ENCODE measurements at regions not wholly inside any gene's neighbourhood (a gene's known extent, or its start where the extent isn't known, plus 50 kb on each side); places are given as distances from the start of the nearest gene placed in this dataset.
A peak's percentile ranks its signal among the peaks of the same experiment; 100 is the strongest.

- Histone ChIP-seq H3K9me3 (ENCODE audit: control insufficient read depth in 2 of 2, insufficient read depth in 1 of 2, low read depth in 1 of 2, low read length in 1 of 2) (peaks cover 0 to 6% of the 10 kb centered on the region in 2 donors), H3K4me3 (ENCODE audit: low read depth in 1 of 3, low read length in 3 of 3) (no peak overlapping the region), H3K27ac (ENCODE audit: low read depth in 1 of 3, low read length in 2 of 3) (no peak overlapping the region), H3K4me1 (ENCODE audit: control insufficient read depth in 3 of 3, insufficient read depth in 2 of 3, low read depth in 1 of 3, low read length in 2 of 3) (peaks cover 0 to 3% (median 0%) of the 10 kb centered on the region in 3 donors), H3K27me3 (ENCODE audit: control insufficient read depth in 3 of 3, insufficient read depth in 3 of 3, low read length in 3 of 3) (no peaks in the 10 kb centered on the region), H3K36me3 (ENCODE audit: control insufficient read depth in 3 of 3, insufficient read depth in 2 of 3, low read depth in 1 of 3, low read length in 3 of 3) (no peaks in the 10 kb centered on the region)
- DNase-seq = no peak
- WGBS, 3 donors = 74 to 84% (median 79%) methylated on average over 3 of the region's 3 CpGs
- FAIRE-seq = no peak
These were observed 256.6 kb upstream of the CTAGE1 start for GRCh38 chr18:22674272-22674671.

- DNase-seq (no peak), FAIRE-seq (no peak)
- Histone ChIP-seq H3K27me3 (ENCODE audit: control insufficient read depth in 3 of 3, insufficient read depth in 3 of 3, low read length in 3 of 3) (no peaks in the 10 kb centered on the region), H3K4me3 (ENCODE audit: low read depth in 1 of 3, low read length in 3 of 3) (no peak overlapping the region), H3K9me3 (ENCODE audit: control insufficient read depth in 2 of 2, insufficient read depth in 1 of 2, low read depth in 1 of 2, low read length in 1 of 2) (peaks cover 0 to 6% of the 10 kb centered on the region in 2 donors), H3K36me3 (ENCODE audit: control insufficient read depth in 3 of 3, insufficient read depth in 2 of 3, low read depth in 1 of 3, low read length in 3 of 3) (no peaks in the 10 kb centered on the region), H3K4me1 (ENCODE audit: control insufficient read depth in 3 of 3, insufficient read depth in 2 of 3, low read depth in 1 of 3, low read length in 2 of 3) (peaks cover 0 to 3% (median 0%) of the 10 kb centered on the region in 3 donors), H3K27ac (ENCODE audit: low read depth in 1 of 3, low read length in 2 of 3) (no peak overlapping the region)
These were observed 257.3 kb upstream of the CTAGE1 start for GRCh38 chr18:22675006-22675405.

DNA sequence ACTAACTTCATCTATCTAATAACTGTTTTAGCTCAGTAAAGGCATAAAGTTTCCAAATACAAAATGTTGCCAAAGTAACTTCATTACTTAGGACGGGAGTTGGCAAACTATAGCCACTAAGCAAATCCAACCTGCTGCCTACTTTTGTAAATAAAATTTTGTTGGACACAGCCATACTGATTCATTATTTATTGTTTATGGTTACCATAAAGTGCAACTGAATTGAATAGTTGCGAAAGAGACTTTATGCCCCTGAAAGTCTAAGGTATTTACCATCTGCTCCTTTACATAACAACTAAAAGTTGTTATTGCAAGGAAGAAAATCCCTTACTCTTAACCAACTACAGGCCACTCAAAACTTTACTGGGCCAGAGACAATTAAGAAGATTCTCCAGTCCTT is 256.7 kb upstream of the RBBP8 start:
- Histone ChIP-seq H3K27me3 (ENCODE audit: control insufficient read depth in 3 of 3, insufficient read depth in 3 of 3, low read length in 3 of 3) (no peaks in the 10 kb centered on the region), H3K9me3 (ENCODE audit: control insufficient read depth in 2 of 2, insufficient read depth in 1 of 2, low read depth in 1 of 2, low read length in 1 of 2) (peaks cover 0 to 6% of the 10 kb centered on the region in 2 donors), H3K27ac (ENCODE audit: low read depth in 1 of 3, low read length in 2 of 3) (no peak overlapping the region), H3K36me3 (ENCODE audit: control insufficient read depth in 3 of 3, insufficient read depth in 2 of 3, low read depth in 1 of 3, low read length in 3 of 3) (no peaks in the 10 kb centered on the region), H3K4me3 (ENCODE audit: low read depth in 1 of 3, low read length in 3 of 3) (no peak overlapping the region), H3K4me1 (ENCODE audit: control insufficient read depth in 3 of 3, insufficient read depth in 2 of 3, low read depth in 1 of 3, low read length in 2 of 3) (peaks cover 0 to 10% (median 3%) of the 10 kb centered on the region in 3 donors)
- DNase-seq (peak in 1 of 2 donors; percentile 33), FAIRE-seq (no peak)
- WGBS, 3 donors = 42 to 58% (median 55%) methylated on average over 2 of the region's 2 CpGs

- Histone ChIP-seq H3K4me1 (ENCODE audit: control insufficient read depth in 3 of 3, insufficient read depth in 2 of 3, low read depth in 1 of 3, low read length in 2 of 3) (peaks cover 3 to 27% (median 3%) of the 10 kb centered on the region in 3 donors), H3K27me3 (ENCODE audit: control insufficient read depth in 3 of 3, insufficient read depth in 3 of 3, low read length in 3 of 3) (no peaks in the 10 kb centered on the region), H3K9me3 (ENCODE audit: control insufficient read depth in 2 of 2, insufficient read depth in 1 of 2, low read depth in 1 of 2, low read length in 1 of 2) (peaks cover 0 to 6% of the 10 kb centered on the region in 2 donors), H3K27ac (ENCODE audit: low read depth in 1 of 3, low read length in 2 of 3) (no peak overlapping the region), H3K36me3 (ENCODE audit: control insufficient read depth in 3 of 3, insufficient read depth in 2 of 3, low read depth in 1 of 3, low read length in 3 of 3) (no peaks in the 10 kb centered on the region), H3K4me3 (ENCODE audit: low read depth in 1 of 3, low read length in 3 of 3) (no peak overlapping the region)
- 75 to 87% (median 83%) methylated on average over 1 of the region's 1 CpG for WGBS, 3 donors
- FAIRE-seq (no peak), DNase-seq (no peak)
These were observed 254.6 kb upstream of the RBBP8 start for GRCh38 chr18:22678486-22678885.

DNA sequence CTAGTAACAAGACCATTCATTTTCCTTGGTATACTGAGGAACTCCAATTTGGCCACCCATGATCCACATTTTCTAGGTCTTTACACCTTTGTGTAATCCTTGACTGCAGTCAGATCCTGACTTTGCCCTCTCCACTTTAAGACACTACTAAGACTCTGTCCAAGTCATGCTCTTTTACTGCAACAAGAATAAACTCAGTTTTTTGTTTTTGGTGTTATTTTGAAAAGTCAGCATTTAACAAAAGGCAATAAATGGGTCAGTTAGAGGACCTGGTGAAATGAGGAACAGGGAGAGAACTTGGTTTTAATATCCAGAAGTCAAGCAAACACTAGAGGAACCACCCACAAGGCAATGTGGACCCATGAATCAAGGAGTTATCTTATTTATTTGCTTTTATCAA is 252.2 kb upstream of the RBBP8 start:
- no peak overlapping the region for H3K4me3 ChIP-seq (ENCODE audit: low read depth in 1 of 3, low read length in 3 of 3)
- DNase-seq (peak in 1 of 2 donors; percentile 36), FAIRE-seq (no peak)
- H3K9me3 ChIP-seq (ENCODE audit: control insufficient read depth in 2 of 2, insufficient read depth in 1 of 2, low read depth in 1 of 2, low read length in 1 of 2) = no peaks in the 10 kb centered on the region
- H3K4me1 ChIP-seq (ENCODE audit: control insufficient read depth in 3 of 3, insufficient read depth in 2 of 3, low read depth in 1 of 3, low read length in 2 of 3) = peaks cover 3 to 39% (median 5%) of the 10 kb centered on the region in 3 donors
- peak overlapping the region in 2 of 3 donors; percentile 4 to 87 for H3K27ac ChIP-seq (ENCODE audit: low read depth in 1 of 3, low read length in 2 of 3)
- no peaks in the 10 kb centered on the region for H3K27me3 ChIP-seq (ENCODE audit: control insufficient read depth in 3 of 3, insufficient read depth in 3 of 3, low read length in 3 of 3)
- no peaks in the 10 kb centered on the region for H3K36me3 ChIP-seq (ENCODE audit: control insufficient read depth in 3 of 3, insufficient read depth in 2 of 3, low read depth in 1 of 3, low read length in 3 of 3)

- DNase-seq (peak in 1 of 2 donors; percentile 35), FAIRE-seq (no peak)
- Histone ChIP-seq H3K27ac (ENCODE audit: low read depth in 1 of 3, low read length in 2 of 3) (peak overlapping the region; percentile 76 to 87 (median 83)), H3K4me1 (ENCODE audit: control insufficient read depth in 3 of 3, insufficient read depth in 2 of 3, low read depth in 1 of 3, low read length in 2 of 3) (peaks cover 3 to 39% (median 5%) of the 10 kb centered on the region in 3 donors), H3K36me3 (ENCODE audit: control insufficient read depth in 3 of 3, insufficient read depth in 2 of 3, low read depth in 1 of 3, low read length in 3 of 3) (no peaks in the 10 kb centered on the region), H3K27me3 (ENCODE audit: control insufficient read depth in 3 of 3, insufficient read depth in 3 of 3, low read length in 3 of 3) (no peaks in the 10 kb centered on the region), H3K9me3 (ENCODE audit: control insufficient read depth in 2 of 2, insufficient read depth in 1 of 2, low read depth in 1 of 2, low read length in 1 of 2) (peaks cover 0 to 8% of the 10 kb centered on the region in 2 donors), H3K4me3 (ENCODE audit: low read depth in 1 of 3, low read length in 3 of 3) (no peak overlapping the region)
- WGBS, 3 donors = 27 to 35% (median 35%) methylated on average over 2 of the region's 2 CpGs
These were observed 251.2 kb upstream of the RBBP8 start for GRCh38 chr18:22681908-22682307.

- WGBS, 3 donors = 0 to 30% (median 6%) methylated on average over 1 of the region's 1 CpG
- no peak for FAIRE-seq
- H3K4me3 ChIP-seq (ENCODE audit: low read depth in 1 of 3, low read length in 3 of 3) = no peak overlapping the region
- peak overlapping the region; percentile 75 to 92 (median 87) for H3K27ac ChIP-seq (ENCODE audit: low read depth in 1 of 3, low read length in 2 of 3)
- no peaks in the 10 kb centered on the region for H3K27me3 ChIP-seq (ENCODE audit: control insufficient read depth in 3 of 3, insufficient read depth in 3 of 3, low read length in 3 of 3)
- H3K36me3 ChIP-seq (ENCODE audit: control insufficient read depth in 3 of 3, insufficient read depth in 2 of 3, low read depth in 1 of 3, low read length in 3 of 3) = no peaks in the 10 kb centered on the region
- peaks cover 0 to 14% of the 10 kb centered on the region in 2 donors for H3K9me3 ChIP-seq (ENCODE audit: control insufficient read depth in 2 of 2, insufficient read depth in 1 of 2, low read depth in 1 of 2, low read length in 1 of 2)
- H3K4me1 ChIP-seq (ENCODE audit: control insufficient read depth in 3 of 3, insufficient read depth in 2 of 3, low read depth in 1 of 3, low read length in 2 of 3) = peaks cover 5 to 39% (median 5%) of the 10 kb centered on the region in 3 donors
- DNase-seq = peak in 1 of 2 donors; percentile 32
These were observed 250.4 kb upstream of the RBBP8 start for GRCh38 chr18:22682720-22683119.

DNA sequence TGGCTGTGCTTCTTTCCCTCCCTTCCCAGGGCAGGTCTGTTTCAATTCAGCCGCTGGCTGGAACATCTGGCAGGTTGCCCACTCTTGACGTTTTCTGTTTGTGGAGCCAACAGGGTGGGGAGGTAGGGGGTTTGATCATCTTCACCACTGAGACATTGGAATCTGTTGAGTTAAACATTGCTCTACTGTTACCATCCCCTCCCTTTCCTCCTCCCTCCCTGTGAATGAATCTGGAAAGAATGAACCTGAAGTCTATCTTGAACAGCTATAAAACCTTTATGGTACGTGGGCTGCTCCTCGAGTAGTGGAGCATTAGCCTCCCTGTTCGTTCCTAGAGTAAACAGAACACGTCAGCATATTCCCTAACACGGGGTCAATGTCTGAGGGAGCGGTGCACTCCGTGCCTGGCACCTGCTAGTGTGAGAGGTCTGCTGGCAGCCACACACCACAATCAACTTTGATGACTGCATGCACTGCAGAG is 249.9 kb upstream of the RBBP8 start:
- H3K4me3 ChIP-seq (ENCODE audit: low read depth in 1 of 3, low read length in 3 of 3) = no peak overlapping the region
- H3K27me3 ChIP-seq (ENCODE audit: control insufficient read depth in 3 of 3, insufficient read depth in 3 of 3, low read length in 3 of 3) = no peaks in the 10 kb centered on the region
- peaks cover 0 to 19% of the 10 kb centered on the region in 2 donors for H3K9me3 ChIP-seq (ENCODE audit: control insufficient read depth in 2 of 2, insufficient read depth in 1 of 2, low read depth in 1 of 2, low read length in 1 of 2)
- 5 to 32% (median 21%) methylated on average over 9 of the region's 9 CpGs for WGBS, 3 donors
- FAIRE-seq (peak; percentile 89), DNase-seq (peak; percentile 97 to 99)
- H3K27ac ChIP-seq (ENCODE audit: low read depth in 1 of 3, low read length in 2 of 3) = peak overlapping the region; percentile 75 to 92 (median 87)
- H3K4me1 ChIP-seq (ENCODE audit: control insufficient read depth in 3 of 3, insufficient read depth in 2 of 3, low read depth in 1 of 3, low read length in 2 of 3) = peaks cover 5 to 39% (median 5%) of the 10 kb centered on the region in 3 donors
- H3K36me3 ChIP-seq (ENCODE audit: control insufficient read depth in 3 of 3, insufficient read depth in 2 of 3, low read depth in 1 of 3, low read length in 3 of 3) = peaks cover 0 to 2% (median 0%) of the 10 kb centered on the region in 3 donors

GRCh38 chr18:22683786-22684185 is 249.3 kb upstream of the RBBP8 start:
- WGBS, 3 donors = 12 to 61% (median 26%) methylated on average over 2 of the region's 2 CpGs
- H3K9me3 ChIP-seq (ENCODE audit: control insufficient read depth in 2 of 2, insufficient read depth in 1 of 2, low read depth in 1 of 2, low read length in 1 of 2) = peaks cover 0 to 24% of the 10 kb centered on the region in 2 donors
- H3K27me3 ChIP-seq (ENCODE audit: control insufficient read depth in 3 of 3, insufficient read depth in 3 of 3, low read length in 3 of 3) = no peaks in the 10 kb centered on the region
- FAIRE-seq (no peak), DNase-seq (peak in 1 of 2 donors; percentile 80)
- H3K36me3 ChIP-seq (ENCODE audit: control insufficient read depth in 3 of 3, insufficient read depth in 2 of 3, low read depth in 1 of 3, low read length in 3 of 3) = peaks cover 0 to 2% (median 0%) of the 10 kb centered on the region in 3 donors
- no peak overlapping the region for H3K4me3 ChIP-seq (ENCODE audit: low read depth in 1 of 3, low read length in 3 of 3)
- peaks cover 5 to 39% (median 5%) of the 10 kb centered on the region in 3 donors for H3K4me1 ChIP-seq (ENCODE audit: control insufficient read depth in 3 of 3, insufficient read depth in 2 of 3, low read depth in 1 of 3, low read length in 2 of 3)
- peak overlapping the region; percentile 87 to 91 (median 90) for H3K27ac ChIP-seq (ENCODE audit: low read depth in 1 of 3, low read length in 2 of 3)

Measured in small intestine (tissue), 7 donors.